Liver (tissue), 7 donors: ENCODE measurements at regions not wholly inside any gene's neighbourhood (a gene's known extent, or its start where the extent isn't known, plus 50 kb on each side); places are given as distances from the start of the nearest gene placed in this dataset.

Experiments used
- DNase-seq: peaks from one replicate; pipeline ENCODE4 v3.0.0-alpha.2; 2017; ENCODE audit warnings: low spot score
- H3K27ac ChIP-seq, 2 donors: one replicate each; pipeline ENCODE4 v1.7.0; 2013; ENCODE audit warnings: inconsistent platforms in 2 of 2, low read length in 2 of 2, control low read depth in 1 of 2, low read depth in 1 of 2, mild to moderate bottlenecking in 1 of 2
- H3K27me3 ChIP-seq, 4 donors: one replicate each; pipeline versions ENCODE4 v1.6.1 to v1.7.0; 2013; ENCODE audit warnings: low read length in 3 of 4, inconsistent platforms in 1 of 4, mild to moderate bottlenecking in 1 of 4, moderate library complexity in 1 of 4; ENCODE audit not compliant: control insufficient read depth in 4 of 4, insufficient read depth in 4 of 4
- H3K36me3 ChIP-seq, 4 donors: one replicate each; pipeline versions ENCODE4 v1.6.1 to v1.7.0; 2013; ENCODE audit warnings: low read length in 3 of 4, mild to moderate bottlenecking in 3 of 4, low read depth in 1 of 4, moderate library complexity in 1 of 4; ENCODE audit not compliant: control insufficient read depth in 4 of 4, insufficient read depth in 3 of 4
- H3K4me1 ChIP-seq, 4 donors: one replicate each; pipeline versions ENCODE4 v1.6.1 to v1.7.0; 2013; ENCODE audit warnings: low read length in 3 of 4, mild to moderate bottlenecking in 3 of 4, moderate library complexity in 1 of 4; ENCODE audit not compliant: control insufficient read depth in 4 of 4, insufficient read depth in 4 of 4
- H3K4me3 ChIP-seq, 3 donors: one replicate each; pipeline versions ENCODE4 v1.6.1 to v1.7.0; 2013; ENCODE audit warnings: low read length in 3 of 3, control low read depth in 1 of 3, low read depth in 1 of 3, mild to moderate bottlenecking in 1 of 3
- H3K9ac ChIP-seq, 2 donors: one replicate each; pipeline ENCODE4 v1.7.0; 2013; ENCODE audit warnings: low read length in 2 of 2, mild to moderate bottlenecking in 2 of 2, moderate library complexity in 2 of 2, control low read depth in 1 of 2, low read depth in 1 of 2
- H3K9me3 ChIP-seq, 4 donors: one replicate each; pipeline versions ENCODE4 v1.6.1 to v1.7.0; 2013; ENCODE audit warnings: low read length in 3 of 4; ENCODE audit not compliant: control insufficient read depth in 4 of 4
- EGR1 ChIP-seq, 2 donors: IDR thresholded peaks; 2 replicates each; pipeline ENCODE4 v1.6.1; 2016 to 2018; ENCODE audit warnings: antibody characterized with exemption in 2 of 2, low read depth in 2 of 2
- FOXA1 ChIP-seq: IDR thresholded peaks from 2 replicates; pipeline ENCODE4 v1.6.1; 2016; ENCODE audit warnings: antibody characterized with exemption
- FOXA2 ChIP-seq: IDR thresholded peaks from 2 replicates; pipeline ENCODE4 v1.6.1; 2016; ENCODE audit warnings: antibody characterized with exemption
- HNF4A ChIP-seq, 2 donors: conservative IDR thresholded peaks; 2 replicates each; pipeline ENCODE4 v1.6.1; 2016; ENCODE audit warnings: antibody characterized with exemption in 2 of 2, mild to moderate bottlenecking in 2 of 2
- HNF4G ChIP-seq: IDR thresholded peaks from 2 replicates; pipeline ENCODE4 v1.6.1; 2016; ENCODE audit warnings: antibody characterized with exemption
- JUND ChIP-seq, 2 donors: IDR thresholded peaks; 2 replicates each; pipeline ENCODE4 v1.6.1; 2016; ENCODE audit warnings: antibody characterized with exemption in 2 of 2
- NR2F2 ChIP-seq: IDR thresholded peaks from 2 replicates; pipeline ENCODE4 v1.6.1; 2016; ENCODE audit warnings: antibody characterized with exemption
- RAD21 ChIP-seq, 2 donors: IDR thresholded peaks; 2 replicates each; pipeline ENCODE4 v1.6.1; 2016; ENCODE audit warnings: antibody characterized with exemption in 2 of 2, mild to moderate bottlenecking in 2 of 2
- SP1 ChIP-seq: IDR thresholded peaks from 2 replicates; pipeline ENCODE4 v1.6.1; 2018; ENCODE audit warnings: antibody characterized with exemption, mild to moderate bottlenecking
- TAF1 ChIP-seq: conservative IDR thresholded peaks from 2 replicates; pipeline ENCODE4 v1.6.1; 2016; ENCODE audit warnings: antibody characterized with exemption, mild to moderate bottlenecking
- WGBS: extraction: QIAGEN DNeasy Blood & Tissue Kit; methylation state at CpG from one replicate; pipeline ENCODE4 v1.1.7; 2013; 5-methylcytosine and 5-hydroxymethylcytosine counted together
- TF ChIP-seq, protein P1 (sequence below): IDR thresholded peaks from 2 replicates; pipeline ENCODE4 v1.6.1; 2016; ENCODE audit warnings: antibody characterized with exemption
- TF ChIP-seq, protein P2 (sequence below): IDR thresholded peaks from 2 replicates; pipeline ENCODE4 v1.6.1; 2016; ENCODE audit warnings: antibody characterized with exemption, mild to moderate bottlenecking
- TF ChIP-seq, protein P3 (sequence below): IDR thresholded peaks from 2 replicates; pipeline ENCODE4 v1.6.1; 2016; ENCODE audit warnings: antibody characterized with exemption
- TF ChIP-seq, protein P4 (sequence below): IDR thresholded peaks from 2 replicates; pipeline ENCODE4 v1.6.1; 2016; ENCODE audit warnings: antibody characterized with exemption
- donor health status: healthy.
- donor health status: healthy.
- donor health status: healthy.
- donor health status: healthy.

DNA sequence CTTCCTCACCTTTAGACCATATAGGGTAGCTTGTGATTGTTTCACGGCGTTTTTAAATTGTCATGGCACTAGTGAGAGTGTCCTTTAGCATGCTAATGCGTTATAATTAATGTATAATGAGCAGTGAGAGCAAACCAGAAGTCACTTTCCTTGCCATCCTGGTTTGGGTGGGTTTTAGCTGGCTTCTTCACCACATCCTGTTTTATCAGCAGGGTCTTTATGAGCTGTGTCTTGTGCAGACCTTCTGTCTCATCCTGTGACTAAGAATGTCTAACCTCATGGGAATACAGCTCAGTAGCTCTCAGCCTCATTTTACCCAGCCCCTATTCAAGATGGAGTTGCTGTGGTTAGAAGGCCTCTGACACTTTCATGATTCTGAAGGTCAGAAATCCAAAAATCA lies 370.9 kb upstream of the RBFOX1 start:
- no peak overlapping the region for H3K4me3 ChIP-seq
- no peak for DNase-seq
- 47% methylated on average over 3 of the region's 3 CpGs for WGBS
- H3K27me3 ChIP-seq = no peaks in the 10 kb centered on the region
- H3K36me3 ChIP-seq = no peaks in the 10 kb centered on the region
- no peaks in the 10 kb centered on the region for H3K4me1 ChIP-seq
- no peak overlapping the region for H3K9ac ChIP-seq
- no peaks in the 10 kb centered on the region for H3K9me3 ChIP-seq
- TF ChIP-seq NR2F2 (no peak), FOXA1 (no peak)
- TF ChIP-seq, protein P1, sequence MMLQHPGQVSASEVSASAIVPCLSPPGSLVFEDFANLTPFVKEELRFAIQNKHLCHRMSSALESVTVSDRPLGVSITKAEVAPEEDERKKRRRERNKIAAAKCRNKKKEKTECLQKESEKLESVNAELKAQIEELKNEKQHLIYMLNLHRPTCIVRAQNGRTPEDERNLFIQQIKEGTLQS = no peak
- no peak overlapping the region for H3K27ac ChIP-seq

DNA sequence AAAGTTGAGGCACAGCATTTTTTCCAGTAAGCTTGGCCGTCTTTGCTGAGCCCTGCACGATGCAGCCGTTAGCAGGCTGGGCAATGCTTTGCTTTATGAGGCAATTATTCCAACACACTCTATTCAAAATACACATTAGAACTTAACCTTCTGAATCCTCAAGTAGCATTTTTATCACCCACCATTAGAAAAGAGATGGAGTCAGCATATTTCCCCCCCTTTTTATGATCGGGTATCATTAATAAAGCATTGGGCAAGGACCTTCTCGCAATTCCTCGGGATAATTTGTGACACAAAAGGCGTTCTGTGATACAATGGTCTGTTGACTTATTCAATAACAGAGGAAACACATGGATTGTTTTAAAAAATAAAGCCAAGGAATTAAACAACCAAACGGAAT lies 374.5 kb upstream of the RBFOX1 start:
- H3K9ac ChIP-seq = no peak overlapping the region
- H3K9me3 ChIP-seq = no peaks in the 10 kb centered on the region
- H3K27ac ChIP-seq = no peak overlapping the region
- 82% methylated on average over 8 of the region's 8 CpGs for WGBS
- no peaks in the 10 kb centered on the region for H3K4me1 ChIP-seq
- no peak for TF ChIP-seq TAF1
- no peak for TF ChIP-seq FOXA1
- TF ChIP-seq, protein P2, sequence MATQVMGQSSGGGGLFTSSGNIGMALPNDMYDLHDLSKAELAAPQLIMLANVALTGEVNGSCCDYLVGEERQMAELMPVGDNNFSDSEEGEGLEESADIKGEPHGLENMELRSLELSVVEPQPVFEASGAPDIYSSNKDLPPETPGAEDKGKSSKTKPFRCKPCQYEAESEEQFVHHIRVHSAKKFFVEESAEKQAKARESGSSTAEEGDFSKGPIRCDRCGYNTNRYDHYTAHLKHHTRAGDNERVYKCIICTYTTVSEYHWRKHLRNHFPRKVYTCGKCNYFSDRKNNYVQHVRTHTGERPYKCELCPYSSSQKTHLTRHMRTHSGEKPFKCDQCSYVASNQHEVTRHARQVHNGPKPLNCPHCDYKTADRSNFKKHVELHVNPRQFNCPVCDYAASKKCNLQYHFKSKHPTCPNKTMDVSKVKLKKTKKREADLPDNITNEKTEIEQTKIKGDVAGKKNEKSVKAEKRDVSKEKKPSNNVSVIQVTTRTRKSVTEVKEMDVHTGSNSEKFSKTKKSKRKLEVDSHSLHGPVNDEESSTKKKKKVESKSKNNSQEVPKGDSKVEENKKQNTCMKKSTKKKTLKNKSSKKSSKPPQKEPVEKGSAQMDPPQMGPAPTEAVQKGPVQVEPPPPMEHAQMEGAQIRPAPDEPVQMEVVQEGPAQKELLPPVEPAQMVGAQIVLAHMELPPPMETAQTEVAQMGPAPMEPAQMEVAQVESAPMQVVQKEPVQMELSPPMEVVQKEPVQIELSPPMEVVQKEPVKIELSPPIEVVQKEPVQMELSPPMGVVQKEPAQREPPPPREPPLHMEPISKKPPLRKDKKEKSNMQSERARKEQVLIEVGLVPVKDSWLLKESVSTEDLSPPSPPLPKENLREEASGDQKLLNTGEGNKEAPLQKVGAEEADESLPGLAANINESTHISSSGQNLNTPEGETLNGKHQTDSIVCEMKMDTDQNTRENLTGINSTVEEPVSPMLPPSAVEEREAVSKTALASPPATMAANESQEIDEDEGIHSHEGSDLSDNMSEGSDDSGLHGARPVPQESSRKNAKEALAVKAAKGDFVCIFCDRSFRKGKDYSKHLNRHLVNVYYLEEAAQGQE = no peak
- TF ChIP-seq RAD21 (IDR thresholded peaks at IDR 0.05) = no peak
- TF ChIP-seq HNF4G = no peak
- TF ChIP-seq, protein P3, sequence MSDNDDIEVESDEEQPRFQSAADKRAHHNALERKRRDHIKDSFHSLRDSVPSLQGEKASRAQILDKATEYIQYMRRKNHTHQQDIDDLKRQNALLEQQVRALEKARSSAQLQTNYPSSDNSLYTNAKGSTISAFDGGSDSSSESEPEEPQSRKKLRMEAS = no peak
- no peak for TF ChIP-seq JUND (IDR thresholded peaks at IDR 0.05)
- TF ChIP-seq, protein P4, sequence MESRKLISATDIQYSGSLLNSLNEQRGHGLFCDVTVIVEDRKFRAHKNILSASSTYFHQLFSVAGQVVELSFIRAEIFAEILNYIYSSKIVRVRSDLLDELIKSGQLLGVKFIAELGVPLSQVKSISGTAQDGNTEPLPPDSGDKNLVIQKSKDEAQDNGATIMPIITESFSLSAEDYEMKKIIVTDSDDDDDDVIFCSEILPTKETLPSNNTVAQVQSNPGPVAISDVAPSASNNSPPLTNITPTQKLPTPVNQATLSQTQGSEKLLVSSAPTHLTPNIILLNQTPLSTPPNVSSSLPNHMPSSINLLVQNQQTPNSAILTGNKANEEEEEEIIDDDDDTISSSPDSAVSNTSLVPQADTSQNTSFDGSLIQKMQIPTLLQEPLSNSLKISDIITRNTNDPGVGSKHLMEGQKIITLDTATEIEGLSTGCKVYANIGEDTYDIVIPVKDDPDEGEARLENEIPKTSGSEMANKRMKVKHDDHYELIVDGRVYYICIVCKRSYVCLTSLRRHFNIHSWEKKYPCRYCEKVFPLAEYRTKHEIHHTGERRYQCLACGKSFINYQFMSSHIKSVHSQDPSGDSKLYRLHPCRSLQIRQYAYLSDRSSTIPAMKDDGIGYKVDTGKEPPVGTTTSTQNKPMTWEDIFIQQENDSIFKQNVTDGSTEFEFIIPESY = no peak
- TF ChIP-seq FOXA2 = no peak
- no peak for TF ChIP-seq HNF4A (conservative IDR thresholded peaks at IDR 0.05)
- TF ChIP-seq SP1 = no peak
- no peak for TF ChIP-seq EGR1 (IDR thresholded peaks at IDR 0.05; ENCODE audit: low read depth in 2 of 2)
- TF ChIP-seq NR2F2 = no peak
- TF ChIP-seq, protein P1 = no peak
- H3K27me3 ChIP-seq = peaks cover 0 to 4% (median 0%) of the 10 kb centered on the region in 4 donors
- no peak overlapping the region for H3K4me3 ChIP-seq
- DNase-seq = no peak
- no peaks in the 10 kb centered on the region for H3K36me3 ChIP-seq
